Neural cell (in vitro differentiated cells): ENCODE measurements at regions not wholly inside any gene's neighbourhood (a gene's known extent, or its start where the extent isn't known, plus 50 kb on each side); places are given as distances from the start of the nearest gene placed in this dataset.

Source experiments
- H2AFZ ChIP-seq: fragments of 200-600, 300-800 bp; sonication (generic), shearing (Covaris generic); 2 replicates; pipeline ENCODE4 v1.6.0; 2014; ENCODE audit warnings: low read depth, mild to moderate bottlenecking, antibody characterized with exemption, low read length, moderate library complexity
- H3F3A ChIP-seq: fragments of 200-600 bp; shearing (Covaris generic); 2 replicates; pipeline ENCODE4 v1.6.1; 2016; ENCODE audit warnings: mild to moderate bottlenecking, moderate library complexity, mixed read lengths, antibody characterized with exemption, low read length; ENCODE audit not compliant: insufficient read depth, poor library complexity, severe bottlenecking
- H3K27ac ChIP-seq: fragments of 200-600, 300-800 bp; sonication (generic), shearing (Covaris generic); 2 replicates; pipeline ENCODE4 v1.5.1; 2014; ENCODE audit warnings: mild to moderate bottlenecking, low read length, moderate library complexity
- H3K27me3 ChIP-seq: fragments of 300-800, 200-600 bp; sonication (generic), shearing (Covaris generic); 2 replicates; pipeline ENCODE4 v1.6.0; 2014; ENCODE audit warnings: mild to moderate bottlenecking, low read depth, low read length, moderate library complexity; ENCODE audit not compliant: insufficient read depth
- H3K36me3 ChIP-seq: fragments of 300-800, 200-600 bp; sonication (generic), shearing (Covaris generic); 2 replicates; pipeline ENCODE4 v1.5.1; 2014; ENCODE audit warnings: mild to moderate bottlenecking, antibody characterized with exemption, low read length, moderate library complexity; ENCODE audit not compliant: insufficient read depth
- H3K4me2 ChIP-seq: fragments of 300-800, 200-600 bp; sonication (generic), shearing (Covaris generic); 2 replicates; pipeline ENCODE4 v1.6.0; 2014; ENCODE audit warnings: mild to moderate bottlenecking, low read length
- H3K4me3 ChIP-seq: fragments of 300-800, 200-600 bp; sonication (generic), shearing (Covaris generic); 2 replicates; pipeline ENCODE4 v1.5.1; 2014; ENCODE audit warnings: mild to moderate bottlenecking, low read length, moderate library complexity
- H3K79me2 ChIP-seq: fragments of 200-600 bp; shearing (Covaris generic); replicated peaks from 2 replicates; pipeline ENCODE4 v1.6.0; 2014; ENCODE audit warnings: mild to moderate bottlenecking, low read length, moderate library complexity; ENCODE audit not compliant: insufficient read depth
- H3K9ac ChIP-seq: fragments of 300-800, 200-600 bp; sonication (generic), shearing (Covaris generic); 2 replicates; pipeline ENCODE4 v1.6.1; 2016; ENCODE audit warnings: mild to moderate bottlenecking, low read length, mixed read lengths
- H3K9me2 ChIP-seq: fragments of 200-600 bp; shearing (Covaris generic); 2 replicates; pipeline ENCODE4 v1.6.1; 2016; ENCODE audit warnings: mild to moderate bottlenecking, low read length, mixed read lengths; ENCODE audit not compliant: insufficient read depth
- H3K9me3 ChIP-seq: fragments of 200-600, 300-800 bp; sonication (generic), shearing (Covaris generic); 2 replicates; pipeline ENCODE4 v1.6.1; 2016; ENCODE audit warnings: mild to moderate bottlenecking, mixed run types, low read length, moderate library complexity, mixed read lengths
- H4K20me1 ChIP-seq: fragments of 200-600 bp; shearing (Covaris generic); 2 replicates; pipeline ENCODE4 v1.6.1; 2016; ENCODE audit warnings: mild to moderate bottlenecking, mixed run types; ENCODE audit not compliant: insufficient read depth
- EP300 ChIP-seq: fragments of 450-650 bp; conservative IDR thresholded peaks from 2 replicates; pipeline ENCODE4 v1.6.1; 2014; ENCODE audit warnings: antibody characterized with exemption, mild to moderate bottlenecking, moderate library complexity; ENCODE audit not compliant: poor library complexity, severe bottlenecking
- EZH2 ChIP-seq: fragments of 200-600, 300-800 bp; shearing (Covaris generic), sonication (generic); IDR thresholded peaks from 2 replicates; pipeline ENCODE4 v1.6.1; 2014; ENCODE audit warnings: antibody characterized with exemption, low read length, borderline replicate concordance, mild to moderate bottlenecking; ENCODE audit not compliant: insufficient read depth, poor library complexity, severe bottlenecking
- MXI1 ChIP-seq: fragments of 450-650 bp; conservative IDR thresholded peaks from 2 replicates; pipeline ENCODE4 v1.6.1; 2014; ENCODE audit warnings: antibody characterized with exemption, mild to moderate bottlenecking; ENCODE audit not compliant: poor library complexity, severe bottlenecking
- POLR2AphosphoS5 ChIP-seq: IDR thresholded peaks from 2 replicates; pipeline ENCODE4 v1.6.1; 2012
- RAD21 ChIP-seq: fragments of 450-650 bp; conservative IDR thresholded peaks from 2 replicates; pipeline ENCODE4 v1.6.1; 2014; ENCODE audit warnings: antibody characterized with exemption, mild to moderate bottlenecking, moderate library complexity
- REST ChIP-seq: IDR thresholded peaks from 2 replicates; pipeline ENCODE4 v1.6.1; 2012; ENCODE audit warnings: borderline replicate concordance
- SMC3 ChIP-seq: fragments of 450-650 bp; conservative IDR thresholded peaks from 2 replicates; pipeline ENCODE4 v1.6.1; 2014; ENCODE audit warnings: antibody characterized with exemption, mild to moderate bottlenecking, moderate library complexity; ENCODE audit not compliant: poor library complexity
- TAF1 ChIP-seq: IDR thresholded peaks from 2 replicates; pipeline ENCODE4 v1.6.1; 2012; ENCODE audit warnings: low read depth
- TF ChIP-seq, protein P1 (sequence below): fragments of 450-650 bp; IDR thresholded peaks from 2 replicates; pipeline ENCODE4 v1.5.1; 2014; ENCODE audit warnings: antibody characterized with exemption, mild to moderate bottlenecking, moderate library complexity; ENCODE audit not compliant: poor library complexity, severe bottlenecking

DNA sequence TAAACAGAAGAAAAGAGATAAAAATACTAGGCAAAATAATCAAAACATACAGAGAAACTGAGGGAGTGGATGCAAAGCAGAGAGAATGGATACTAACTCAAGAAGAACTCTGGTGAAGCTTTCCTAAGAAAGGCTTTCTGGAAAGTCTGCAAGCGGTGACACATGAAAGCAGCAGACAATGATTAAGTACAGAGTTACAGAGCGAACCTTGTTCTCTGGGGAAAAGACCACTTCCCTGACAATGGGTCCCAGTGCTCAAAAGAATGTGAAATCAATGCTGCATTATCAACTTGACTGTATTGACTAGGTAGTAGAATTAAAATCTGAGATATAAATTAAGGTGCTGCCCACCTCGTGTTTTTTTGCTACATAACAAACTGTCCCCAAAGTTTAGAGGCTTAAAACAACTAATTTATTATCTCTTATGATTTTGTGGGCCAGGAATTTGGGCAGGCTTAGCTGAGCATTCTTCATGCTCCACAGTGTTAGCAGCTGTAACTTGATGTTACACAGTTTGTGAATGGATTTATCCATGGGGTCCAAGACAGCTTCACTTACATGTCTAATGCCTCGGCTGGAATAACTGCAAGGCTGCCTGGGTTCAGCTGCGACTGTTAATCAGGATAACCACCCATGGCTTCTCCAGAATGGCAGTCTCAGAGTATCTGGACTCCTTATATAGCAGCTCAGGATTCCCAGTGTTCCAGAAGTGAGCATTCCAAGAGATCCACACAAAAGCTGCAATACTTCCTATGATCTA, 106.9 kb upstream of the INPP4B start:
- H4K20me1 ChIP-seq, result no peaks in the 10 kb centered on the region
- no peak overlapping the region for H3K4me2 ChIP-seq
- no peaks in the 10 kb centered on the region for H3K79me2 ChIP-seq
- no peak overlapping the region for H2AFZ ChIP-seq
- H3K27me3 ChIP-seq, result no peaks in the 10 kb centered on the region
- H3K4me3 ChIP-seq, result no peak overlapping the region
- no peak overlapping the region for H3K9ac ChIP-seq
- H3K36me3 ChIP-seq, result no peaks in the 10 kb centered on the region
- H3F3A ChIP-seq, result no peaks in the 10 kb centered on the region
- H3K27ac ChIP-seq, result no peak overlapping the region
- no peaks in the 10 kb centered on the region for H3K9me2 ChIP-seq
- no peak for TF ChIP-seq EZH2
- no peak for TF ChIP-seq REST
- TF ChIP-seq, protein P1, sequence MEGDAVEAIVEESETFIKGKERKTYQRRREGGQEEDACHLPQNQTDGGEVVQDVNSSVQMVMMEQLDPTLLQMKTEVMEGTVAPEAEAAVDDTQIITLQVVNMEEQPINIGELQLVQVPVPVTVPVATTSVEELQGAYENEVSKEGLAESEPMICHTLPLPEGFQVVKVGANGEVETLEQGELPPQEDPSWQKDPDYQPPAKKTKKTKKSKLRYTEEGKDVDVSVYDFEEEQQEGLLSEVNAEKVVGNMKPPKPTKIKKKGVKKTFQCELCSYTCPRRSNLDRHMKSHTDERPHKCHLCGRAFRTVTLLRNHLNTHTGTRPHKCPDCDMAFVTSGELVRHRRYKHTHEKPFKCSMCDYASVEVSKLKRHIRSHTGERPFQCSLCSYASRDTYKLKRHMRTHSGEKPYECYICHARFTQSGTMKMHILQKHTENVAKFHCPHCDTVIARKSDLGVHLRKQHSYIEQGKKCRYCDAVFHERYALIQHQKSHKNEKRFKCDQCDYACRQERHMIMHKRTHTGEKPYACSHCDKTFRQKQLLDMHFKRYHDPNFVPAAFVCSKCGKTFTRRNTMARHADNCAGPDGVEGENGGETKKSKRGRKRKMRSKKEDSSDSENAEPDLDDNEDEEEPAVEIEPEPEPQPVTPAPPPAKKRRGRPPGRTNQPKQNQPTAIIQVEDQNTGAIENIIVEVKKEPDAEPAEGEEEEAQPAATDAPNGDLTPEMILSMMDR, result no peak
- no peak for TF ChIP-seq MXI1
- TF ChIP-seq POLR2AphosphoS5, result no peak
- TF ChIP-seq EP300, result no peak
- no peak for TF ChIP-seq SMC3
- no peak for TF ChIP-seq TAF1
- TF ChIP-seq RAD21, result no peak
- H3K9me3 ChIP-seq, result no peaks in the 10 kb centered on the region

- TF ChIP-seq, protein P1, result no peak
- H3K9me3 ChIP-seq, result no peaks in the 10 kb centered on the region
- H3K9me2 ChIP-seq, result no peaks in the 10 kb centered on the region
- no peak overlapping the region for H3K27ac ChIP-seq
- H3K4me2 ChIP-seq, result no peak overlapping the region
- no peaks in the 10 kb centered on the region for H3K79me2 ChIP-seq
- H3F3A ChIP-seq, result no peaks in the 10 kb centered on the region
- no peak overlapping the region for H3K9ac ChIP-seq
- H3K4me3 ChIP-seq, result no peak overlapping the region
- H3K27me3 ChIP-seq, result no peaks in the 10 kb centered on the region
- no peaks in the 10 kb centered on the region for H4K20me1 ChIP-seq
- H3K36me3 ChIP-seq, result no peaks in the 10 kb centered on the region
- H2AFZ ChIP-seq, result no peak overlapping the region
These were observed 108.3 kb upstream of the INPP4B start for GRCh38 chr4:142954415-142954814.
